Spleen (tissue), 11 donors: ENCODE measurements at regions not wholly inside any gene's neighbourhood (a gene's known extent, or its start where the extent isn't known, plus 50 kb on each side); places are given as distances from the start of the nearest gene placed in this dataset.

Experiments used
- DNase-seq: peaks from one replicate; pipeline ENCODE4 v3.0.0-alpha.2; 2020
- H3K27ac ChIP-seq, 8 donors: fragments of 200-600 bp; sonication (generic) in 7 of 8; 1 replicate in 4 of 8; 2 replicates in 4 of 8; pipeline versions ENCODE4 v1.5.0 to v1.8.0; 2016 to 2021; ENCODE audit warnings: inconsistent platforms in 4 of 8, mild to moderate bottlenecking in 4 of 8, moderate library complexity in 1 of 8
- H3K27me3 ChIP-seq, 7 donors: fragments of 200-600 bp; sonication (generic) in 6 of 7; replicated peaks in 1 of 7; 1 replicate in 4 of 7; 2 replicates in 3 of 7; pipeline versions ENCODE4 v1.5.0 to v1.8.0; 2016 to 2021; ENCODE audit warnings: inconsistent platforms in 3 of 7, mild to moderate bottlenecking in 1 of 7
- H3K36me3 ChIP-seq, 6 donors: fragments of 200-600 bp; sonication (generic) in 5 of 6; 1 replicate in 4 of 6; 2 replicates in 2 of 6; pipeline versions ENCODE4 v1.5.0 to v1.8.0; 2016 to 2021; ENCODE audit warnings: inconsistent platforms in 2 of 6
- H3K4me1 ChIP-seq, 6 donors: fragments of 200-600 bp; sonication (generic) in 5 of 6; 1 replicate in 3 of 6; 2 replicates in 3 of 6; pipeline versions ENCODE4 v1.5.0 to v1.8.0; 2016 to 2021; ENCODE audit warnings: inconsistent platforms in 3 of 6
- H3K4me3 ChIP-seq, 8 donors: fragments of 200-600 bp; sonication (generic) in 7 of 8; 1 replicate in 4 of 8; 2 replicates in 4 of 8; pipeline versions ENCODE4 v1.5.0 to v1.8.0; 2016 to 2021; ENCODE audit warnings: inconsistent platforms in 4 of 8, mild to moderate bottlenecking in 4 of 8, moderate library complexity in 2 of 8
- H3K9me3 ChIP-seq, 8 donors: fragments of 200-600 bp; sonication (generic) in 7 of 8; 1 replicate in 4 of 8; 2 replicates in 4 of 8; pipeline versions ENCODE4 v1.5.0 to v1.8.0; 2016 to 2021; ENCODE audit warnings: inconsistent platforms in 4 of 8
- POLR2A ChIP-seq, 3 donors: fragments of 450-650 bp; IDR thresholded peaks; one replicate each; pipeline ENCODE4 v1.5.1; 2017; ENCODE audit warnings: antibody characterized with exemption in 3 of 3, mild to moderate bottlenecking in 1 of 3
- POLR2AphosphoS5 ChIP-seq, 3 donors: sonication (generic); formaldehyde crosslinking; IDR thresholded peaks; one replicate each; pipeline ENCODE4 v1.5.1; 2017; ENCODE audit warnings: antibody characterized with exemption in 3 of 3
- WGBS, 5 donors: extraction: QIAGEN DNeasy Blood & Tissue Kit in 3 of 5; methylation state at CpG; one replicate each; pipeline versions ENCODE4 v1.1.5 to v1.1.7; 2013 to 2018; 5-methylcytosine and 5-hydroxymethylcytosine counted together
- intact Hi-C: fragments of 100-400 bp; cut with DNase I; formaldehyde crosslinking; loops from one replicate; pipeline ENCODE4 v1.15.0; 2023; ENCODE audit warnings: low total_unique reads
- TF ChIP-seq, protein P1 (sequence below), 11 experiments: fragments of 200-600 bp in 7 of 11; fragments of 450-650 bp in 4 of 11; sonication (generic) in 4 of 11; IDR thresholded peaks in 8 of 11; conservative IDR thresholded peaks in 3 of 11; 1 replicate in 7 of 11; 2 replicates in 4 of 11; pipeline versions ENCODE4 v1.4.0 to v1.8.0; 2016 to 2021; ENCODE audit warnings: antibody characterized with exemption in 11 of 11, inconsistent platforms in 4 of 11, mild to moderate bottlenecking in 1 of 11
- donor health status: healthy with polysubstance abuse.
- donor health status: DM: no; HTN: no; CAD: no; lungs with moderate emphysema.
- donor health status: DM: no; HTN: no; CAD: no.
- donor health status: Bipolar disorder and iron deficiency.
- donor health status: healthy.
- donor health status: DM: no; HTN: no; CAD: no.
- donor health status: DM: yes; HTN: yes; CAD: no.

DNA sequence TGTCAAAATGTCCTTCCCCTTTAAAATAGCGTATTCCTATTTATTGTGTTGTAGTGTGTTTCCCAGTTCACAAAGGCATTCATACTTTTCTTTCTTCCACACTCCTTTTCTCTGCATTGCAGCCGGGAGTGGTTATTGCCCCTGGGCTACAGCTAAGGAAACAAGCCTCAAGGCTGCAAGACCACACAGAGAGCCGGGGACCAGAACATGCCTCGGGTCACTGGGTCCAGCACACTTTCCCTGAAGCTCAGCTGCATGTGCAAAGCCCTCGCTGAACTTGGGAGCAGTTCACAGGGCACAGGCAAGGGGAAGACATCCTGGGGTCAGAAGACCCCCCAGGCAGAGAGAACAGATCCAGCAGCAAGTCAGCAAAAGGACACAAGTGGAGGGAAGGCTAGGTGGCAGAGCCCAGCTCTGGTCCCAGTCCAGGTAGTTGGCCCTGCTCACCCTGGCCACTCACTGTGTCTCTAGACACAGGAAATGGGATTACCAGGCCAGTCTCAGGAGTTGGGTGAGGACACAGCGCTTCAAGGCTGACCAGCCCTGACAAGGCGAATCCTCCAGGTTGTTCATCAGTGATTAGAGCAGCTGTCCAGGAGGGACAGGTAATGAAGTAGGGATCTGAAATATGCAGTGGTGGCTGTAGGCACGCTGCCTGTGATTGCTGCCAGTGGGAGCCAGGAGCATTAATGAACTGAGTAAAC, 118.2 kb downstream of the CD83 start:
- peaks cover 0 to 6% (median 3%) of the 10 kb centered on the region in 6 donors for H3K4me1 ChIP-seq
- H3K36me3 ChIP-seq = no peaks in the 10 kb centered on the region
- no peak overlapping the region for H3K27ac ChIP-seq
- intact Hi-C loops = no loop called here
- no peak overlapping the region for H3K4me3 ChIP-seq
- no peak for TF ChIP-seq POLR2AphosphoS5 (IDR thresholded peaks at IDR 0.05)
- TF ChIP-seq, protein P1, sequence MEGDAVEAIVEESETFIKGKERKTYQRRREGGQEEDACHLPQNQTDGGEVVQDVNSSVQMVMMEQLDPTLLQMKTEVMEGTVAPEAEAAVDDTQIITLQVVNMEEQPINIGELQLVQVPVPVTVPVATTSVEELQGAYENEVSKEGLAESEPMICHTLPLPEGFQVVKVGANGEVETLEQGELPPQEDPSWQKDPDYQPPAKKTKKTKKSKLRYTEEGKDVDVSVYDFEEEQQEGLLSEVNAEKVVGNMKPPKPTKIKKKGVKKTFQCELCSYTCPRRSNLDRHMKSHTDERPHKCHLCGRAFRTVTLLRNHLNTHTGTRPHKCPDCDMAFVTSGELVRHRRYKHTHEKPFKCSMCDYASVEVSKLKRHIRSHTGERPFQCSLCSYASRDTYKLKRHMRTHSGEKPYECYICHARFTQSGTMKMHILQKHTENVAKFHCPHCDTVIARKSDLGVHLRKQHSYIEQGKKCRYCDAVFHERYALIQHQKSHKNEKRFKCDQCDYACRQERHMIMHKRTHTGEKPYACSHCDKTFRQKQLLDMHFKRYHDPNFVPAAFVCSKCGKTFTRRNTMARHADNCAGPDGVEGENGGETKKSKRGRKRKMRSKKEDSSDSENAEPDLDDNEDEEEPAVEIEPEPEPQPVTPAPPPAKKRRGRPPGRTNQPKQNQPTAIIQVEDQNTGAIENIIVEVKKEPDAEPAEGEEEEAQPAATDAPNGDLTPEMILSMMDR (IDR thresholded peaks at IDR 0.05 in 8 of 11, conservative IDR thresholded peaks at IDR 0.05 in 3 of 11) = no peak
- no peak for TF ChIP-seq POLR2A (IDR thresholded peaks at IDR 0.05)
- WGBS, 5 donors = 86 to 98% (median 95%) methylated on average over 6 to 8 of the region's 8 CpGs
- peaks cover 0 to 9% (median 6%) of the 10 kb centered on the region in 8 donors for H3K9me3 ChIP-seq
- no peaks in the 10 kb centered on the region for H3K27me3 ChIP-seq
- no peak for DNase-seq

DNA sequence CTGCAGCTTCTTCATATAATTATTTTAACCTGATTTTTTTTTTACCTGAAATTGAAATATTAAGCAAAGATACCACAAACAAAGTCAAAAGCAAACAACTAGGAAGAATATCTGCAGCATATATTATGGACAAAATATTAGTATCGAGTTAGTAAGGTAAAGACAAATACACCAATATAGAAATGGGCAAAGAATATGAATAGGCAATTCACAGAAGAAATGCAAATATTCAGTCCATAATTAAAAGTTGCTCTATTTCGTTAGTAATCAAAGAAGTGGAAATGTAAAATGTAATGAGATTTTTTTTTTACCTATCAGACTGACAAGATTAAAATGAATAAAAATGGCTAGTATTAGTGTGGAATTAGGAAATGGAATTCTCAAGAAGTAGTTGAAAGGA, 121.5 kb downstream of the CD83 start:
- Histone ChIP-seq H3K4me3 (no peak overlapping the region), H3K27me3 (no peaks in the 10 kb centered on the region), H3K4me1 (peaks cover 0 to 18% (median 12%) of the 10 kb centered on the region in 6 donors), H3K27ac (no peak overlapping the region), H3K9me3 (peaks cover 0 to 9% (median 6%) of the 10 kb centered on the region in 8 donors), H3K36me3 (no peaks in the 10 kb centered on the region)
- intact Hi-C loops = no loop called here
- TF ChIP-seq, protein P1 (IDR thresholded peaks at IDR 0.05 in 8 of 11, conservative IDR thresholded peaks at IDR 0.05 in 3 of 11) = no peak
- TF ChIP-seq POLR2A (IDR thresholded peaks at IDR 0.05) = no peak
- TF ChIP-seq POLR2AphosphoS5 (IDR thresholded peaks at IDR 0.05) = no peak
- no peak for DNase-seq
- WGBS, 5 donors = 92 to 98% (median 96%) methylated on average over 2 of the region's 2 CpGs

DNA sequence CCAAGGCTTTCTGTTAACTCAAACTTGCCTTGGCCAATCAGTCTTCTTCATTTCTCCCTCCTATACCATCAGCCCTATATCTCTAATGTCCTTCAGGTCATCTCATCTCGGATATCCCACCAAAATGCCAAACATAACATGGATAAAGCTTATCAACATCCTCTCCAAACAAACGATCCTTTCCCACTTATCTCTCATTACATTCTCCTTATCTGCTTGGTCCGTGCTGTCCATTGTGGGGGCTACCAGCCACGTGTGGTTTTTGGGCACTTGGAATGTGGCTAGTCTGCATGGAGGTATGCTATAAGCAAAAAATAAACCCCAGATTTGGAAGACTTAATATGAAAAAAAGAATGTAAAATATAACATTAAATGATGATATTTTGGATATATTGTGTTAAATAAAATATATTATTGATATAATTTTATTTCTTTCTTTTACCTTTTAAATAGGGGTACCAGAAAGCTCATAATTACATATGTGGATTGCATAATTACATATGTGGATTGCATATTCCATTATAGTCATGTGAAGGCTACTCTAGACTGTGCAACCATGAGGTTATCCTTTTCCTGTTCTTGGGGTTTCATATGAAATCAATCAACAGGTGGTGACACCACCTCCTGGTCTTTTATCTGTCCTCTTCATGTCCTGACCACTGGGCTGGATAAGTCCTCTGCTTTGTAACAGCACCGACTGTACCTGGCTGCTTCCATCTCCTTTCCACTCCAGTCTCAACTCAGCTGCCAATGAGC, 123.0 kb downstream of the CD83 start:
- Histone ChIP-seq H3K4me1 (peaks cover 0 to 18% (median 12%) of the 10 kb centered on the region in 6 donors), H3K27ac (no peak overlapping the region), H3K4me3 (no peak overlapping the region), H3K27me3 (no peaks in the 10 kb centered on the region), H3K36me3 (no peaks in the 10 kb centered on the region), H3K9me3 (peaks cover 0 to 9% (median 6%) of the 10 kb centered on the region in 8 donors)
- TF ChIP-seq, protein P1 (IDR thresholded peaks at IDR 0.05 in 8 of 11, conservative IDR thresholded peaks at IDR 0.05 in 3 of 11) = no peak
- TF ChIP-seq POLR2AphosphoS5 (IDR thresholded peaks at IDR 0.05) (no peak), POLR2A (IDR thresholded peaks at IDR 0.05) (no peak)
- DNase-seq = no peak
- intact Hi-C loops = no loop called here
- WGBS, 5 donors = 68 to 79% (median 75%) methylated on average over 5 of the region's 5 CpGs
